Activated B cell treated with CpG ODN at 0.5 μM for 24 hours (primary cell): ENCODE measurements at regions not wholly inside any gene's neighbourhood (a gene's known extent, or its start where the extent isn't known, plus 50 kb on each side); places are given as distances from the start of the nearest gene placed in this dataset.

Source experiments
- ATAC-seq: fragments of 200-7000 bp; cut with Tn5 transposase; one replicate; pipeline ENCODE4 v1.10.0; 2021; ENCODE audit warnings: low read depth, mild to moderate bottlenecking, moderate library complexity
- CTCF ChIA-PET: fragments of 350-600 bp; sonication (Branson Sonifier 250); formaldehyde crosslinking; loops from one replicate; lab custom pipeline; 2021; ENCODE audit warnings: antibody characterized with exemption; lab: Charles Lee
- POLR2A ChIA-PET: fragments of 350-600 bp; sonication (Branson Sonifier 250); formaldehyde crosslinking; loops from one replicate; lab custom pipeline; 2021; ENCODE audit warnings: antibody characterized with exemption; lab: Charles Lee
- DNase-seq: peaks from one replicate; pipeline ENCODE4 v3.0.0; 2022
- H3K27ac Mint-ChIP-seq: one replicate; pipeline ENCODE4 v1.8.0; 2020; ENCODE audit warnings: mixed read lengths
- H3K27me3 Mint-ChIP-seq: one replicate; pipeline ENCODE4 v1.8.0; 2021; ENCODE audit warnings: mixed read lengths
- H3K36me3 Mint-ChIP-seq: one replicate; pipeline ENCODE4 v1.8.0; 2021; ENCODE audit warnings: low read depth, mixed read lengths
- H3K4me1 Mint-ChIP-seq: one replicate; pipeline ENCODE4 v1.8.0; 2021; ENCODE audit warnings: mixed read lengths
- H3K4me3 Mint-ChIP-seq: one replicate; pipeline ENCODE4 v1.8.0; 2020; ENCODE audit warnings: mild to moderate bottlenecking, mixed read lengths
- H3K9me3 Mint-ChIP-seq: one replicate; pipeline ENCODE4 v1.8.0; 2020; ENCODE audit warnings: mixed read lengths
- CTCF ChIP-seq: fragments of 200-600 bp; IDR thresholded peaks from one replicate; pipeline ENCODE4 v1.8.0; 2022; ENCODE audit warnings: antibody characterized with exemption, mild to moderate bottlenecking
- intact Hi-C: fragments of 100-400 bp; cut with micrococcal nuclease; formaldehyde crosslinking; loops from one replicate; pipeline ENCODE4 v1.15.1; 2024

GRCh38 chr3:5317557-5317956 is 130.1 kb downstream of the EDEM1 start:
- ChIA-PET CTCF (no interaction called here), POLR2A (no interaction called here)
- intact Hi-C loops, result no loop called here
- no peak for ATAC-seq
- H3K9me3 Mint-ChIP-seq, result no peaks in the 10 kb centered on the region
- DNase-seq, result no peak
- peaks cover 6% of the 10 kb centered on the region for H3K27me3 Mint-ChIP-seq
- no peak overlapping the region for H3K27ac Mint-ChIP-seq
- H3K36me3 Mint-ChIP-seq, result no peaks in the 10 kb centered on the region
- TF ChIP-seq CTCF, result no peak
- H3K4me3 Mint-ChIP-seq, result no peak overlapping the region
- H3K4me1 Mint-ChIP-seq, result no peaks in the 10 kb centered on the region

- no peak overlapping the region for H3K27ac Mint-ChIP-seq
- no peaks in the 10 kb centered on the region for H3K9me3 Mint-ChIP-seq
- ChIA-PET POLR2A (no interaction called here), CTCF (no interaction called here)
- peaks cover 6% of the 10 kb centered on the region for H3K27me3 Mint-ChIP-seq
- H3K4me1 Mint-ChIP-seq, result no peaks in the 10 kb centered on the region
- TF ChIP-seq CTCF, result no peak
- H3K36me3 Mint-ChIP-seq, result no peaks in the 10 kb centered on the region
- ATAC-seq (no peak), DNase-seq (no peak)
- no peak overlapping the region for H3K4me3 Mint-ChIP-seq
- intact Hi-C loops, result no loop called here
These were observed 131.9 kb downstream of the EDEM1 start for GRCh38 chr3:5319454-5319853.

- DNase-seq (no peak), ATAC-seq (no peak)
- intact Hi-C loops, result no loop called here
- TF ChIP-seq CTCF, result no peak
- ChIA-PET POLR2A (no interaction called here), CTCF (no interaction called here)
- no peak overlapping the region for H3K27ac Mint-ChIP-seq
- peaks cover 4% of the 10 kb centered on the region for H3K9me3 Mint-ChIP-seq
- no peaks in the 10 kb centered on the region for H3K4me1 Mint-ChIP-seq
- no peaks in the 10 kb centered on the region for H3K36me3 Mint-ChIP-seq
- peaks cover 13% of the 10 kb centered on the region for H3K27me3 Mint-ChIP-seq
- no peak overlapping the region for H3K4me3 Mint-ChIP-seq
These were observed 134.3 kb downstream of the EDEM1 start for GRCh38 chr3:5321666-5322340.

GRCh38 chr3:5324780-5325179 is 137.3 kb downstream of the EDEM1 start:
- POLR2A ChIA-PET, result no interaction called here
- no peak overlapping the region for H3K4me3 Mint-ChIP-seq
- no peaks in the 10 kb centered on the region for H3K36me3 Mint-ChIP-seq
- TF ChIP-seq CTCF, result no peak
- no peak for DNase-seq
- peaks cover 11% of the 10 kb centered on the region for H3K27me3 Mint-ChIP-seq
- H3K4me1 Mint-ChIP-seq, result no peaks in the 10 kb centered on the region
- peaks cover 4% of the 10 kb centered on the region for H3K9me3 Mint-ChIP-seq
- H3K27ac Mint-ChIP-seq, result no peak overlapping the region
- intact Hi-C loops, result no loop called here
- CTCF ChIA-PET, result no interaction called here
- ATAC-seq, result no peak

GRCh38 chr3:5330152-5330810 is 142.8 kb downstream of the EDEM1 start:
- Mint-ChIP-seq H3K4me1 (no peaks in the 10 kb centered on the region), H3K27ac (no peak overlapping the region)
- POLR2A ChIA-PET, result no interaction called here

More at GRCh38 chr3:5330152-5330810, 142.8 kb downstream of the EDEM1 start:
- Mint-ChIP-seq H3K9me3 (peaks cover 4% of the 10 kb centered on the region), H3K36me3 (no peaks in the 10 kb centered on the region), H3K27me3 (peaks cover 7% of the 10 kb centered on the region), H3K4me3 (no peak overlapping the region)
- no peak for TF ChIP-seq CTCF
- ATAC-seq, result no peak
- CTCF ChIA-PET, result no interaction called here
- intact Hi-C loops, result no loop called here
- no peak for DNase-seq
